ENCODE measurements at regions not wholly inside any gene's neighbourhood (a gene's known extent, or its start where the extent isn't known, plus 50 kb on each side); places are given as distances from the start of the nearest gene placed in this dataset.

DNA sequence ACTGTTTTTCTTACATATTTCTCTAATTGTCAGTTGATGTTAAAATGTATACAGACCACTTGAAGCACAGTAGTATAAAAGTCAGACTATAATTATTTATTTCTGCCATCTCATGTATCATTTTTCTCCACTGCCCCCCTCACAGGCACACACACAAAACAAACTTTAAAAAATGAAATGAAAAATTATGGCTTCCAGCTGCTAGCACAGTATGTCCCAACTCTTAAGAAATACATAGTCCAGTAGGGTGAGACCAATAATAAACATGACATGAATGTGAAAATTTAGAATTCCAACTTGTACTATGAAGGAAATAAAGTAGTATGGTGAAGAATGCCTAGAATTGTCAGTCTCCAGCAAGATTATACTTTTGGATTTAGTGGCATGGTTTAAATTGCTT, 1247.9 kb downstream of the JRKL start:
- TF ChIP-seq, protein P1, sequence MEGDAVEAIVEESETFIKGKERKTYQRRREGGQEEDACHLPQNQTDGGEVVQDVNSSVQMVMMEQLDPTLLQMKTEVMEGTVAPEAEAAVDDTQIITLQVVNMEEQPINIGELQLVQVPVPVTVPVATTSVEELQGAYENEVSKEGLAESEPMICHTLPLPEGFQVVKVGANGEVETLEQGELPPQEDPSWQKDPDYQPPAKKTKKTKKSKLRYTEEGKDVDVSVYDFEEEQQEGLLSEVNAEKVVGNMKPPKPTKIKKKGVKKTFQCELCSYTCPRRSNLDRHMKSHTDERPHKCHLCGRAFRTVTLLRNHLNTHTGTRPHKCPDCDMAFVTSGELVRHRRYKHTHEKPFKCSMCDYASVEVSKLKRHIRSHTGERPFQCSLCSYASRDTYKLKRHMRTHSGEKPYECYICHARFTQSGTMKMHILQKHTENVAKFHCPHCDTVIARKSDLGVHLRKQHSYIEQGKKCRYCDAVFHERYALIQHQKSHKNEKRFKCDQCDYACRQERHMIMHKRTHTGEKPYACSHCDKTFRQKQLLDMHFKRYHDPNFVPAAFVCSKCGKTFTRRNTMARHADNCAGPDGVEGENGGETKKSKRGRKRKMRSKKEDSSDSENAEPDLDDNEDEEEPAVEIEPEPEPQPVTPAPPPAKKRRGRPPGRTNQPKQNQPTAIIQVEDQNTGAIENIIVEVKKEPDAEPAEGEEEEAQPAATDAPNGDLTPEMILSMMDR (IDR thresholded peaks at IDR 0.05; ENCODE audit: insufficient read depth, low read length, poor library complexity, severe bottlenecking) = no peak
- no peak for DNase-seq (ENCODE audit: low read depth)
- no peak overlapping the region for H3K4me3 ChIP-seq (ENCODE audit: low read depth, low read length)

DNA sequence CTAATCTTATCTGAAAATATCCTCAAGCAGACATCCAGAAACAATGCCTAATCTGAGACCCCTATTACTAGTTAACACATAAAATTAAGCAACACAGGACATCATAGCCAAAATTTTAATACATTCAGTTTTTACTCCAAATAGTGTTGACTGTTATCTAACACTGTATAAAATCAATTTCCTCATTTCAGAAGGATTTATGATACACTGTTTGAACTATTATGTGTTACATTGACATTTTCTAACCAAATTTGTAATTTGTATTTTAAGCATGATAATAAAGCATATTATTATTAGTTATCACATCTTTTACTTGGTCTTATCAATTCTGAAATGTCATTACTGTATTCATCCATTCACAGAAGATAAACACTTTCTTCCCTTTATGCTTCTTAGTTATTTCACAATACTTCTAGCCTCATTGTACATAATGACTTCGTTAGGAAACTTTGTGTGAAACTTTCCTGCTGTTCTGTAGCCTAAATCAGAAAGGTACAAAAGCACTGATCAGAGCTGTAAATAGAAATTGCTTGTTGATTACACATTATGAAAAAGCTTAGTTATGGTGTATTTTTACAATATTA, 1248.9 kb downstream of the JRKL start:
- TF ChIP-seq, protein P1 (IDR thresholded peaks at IDR 0.05; ENCODE audit: insufficient read depth, low read length, poor library complexity, severe bottlenecking) = no peak
- Histone ChIP-seq H3K4me3 (ENCODE audit: low read depth, low read length) (no peak overlapping the region), H3K27me3 (ENCODE audit: control insufficient read depth, insufficient read depth, low read length) (no peaks in the 10 kb centered on the region), H3K36me3 (ENCODE audit: control insufficient read depth, insufficient read depth, low read length) (no peaks in the 10 kb centered on the region)
- DNase-seq (ENCODE audit: low read depth) = no peak

More for the DNA sequence above, 1247.9 kb downstream of the JRKL start:
- Histone ChIP-seq H3K27me3 (ENCODE audit: control insufficient read depth, insufficient read depth, low read length) (no peaks in the 10 kb centered on the region), H3K36me3 (ENCODE audit: control insufficient read depth, insufficient read depth, low read length) (no peaks in the 10 kb centered on the region)

DNA sequence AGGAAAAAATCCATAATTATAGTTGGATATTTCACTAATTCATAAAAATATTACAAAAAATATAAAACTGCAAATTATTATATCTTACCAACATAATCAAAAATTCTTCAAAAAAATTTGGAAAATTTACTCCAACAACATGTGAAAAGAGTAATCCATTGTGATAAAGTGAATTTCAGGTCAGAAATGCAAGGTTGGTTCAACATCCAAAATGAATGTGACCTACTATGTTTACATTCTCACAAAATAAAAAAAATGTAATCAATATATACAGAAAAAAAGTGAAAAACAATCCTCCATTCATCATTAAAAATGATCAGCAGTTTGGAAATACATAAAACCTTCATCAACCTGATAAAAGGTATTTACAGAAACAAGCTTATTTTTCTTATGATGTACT, 1252.2 kb downstream of the JRKL start:
- Histone ChIP-seq H3K36me3 (ENCODE audit: control insufficient read depth, insufficient read depth, low read length) (no peaks in the 10 kb centered on the region), H3K27me3 (ENCODE audit: control insufficient read depth, insufficient read depth, low read length) (no peaks in the 10 kb centered on the region), H3K4me3 (ENCODE audit: low read depth, low read length) (no peak overlapping the region)
- DNase-seq (ENCODE audit: low read depth) = no peak
- TF ChIP-seq, protein P1 (IDR thresholded peaks at IDR 0.05; ENCODE audit: insufficient read depth, low read length, poor library complexity, severe bottlenecking) = no peak

DNA sequence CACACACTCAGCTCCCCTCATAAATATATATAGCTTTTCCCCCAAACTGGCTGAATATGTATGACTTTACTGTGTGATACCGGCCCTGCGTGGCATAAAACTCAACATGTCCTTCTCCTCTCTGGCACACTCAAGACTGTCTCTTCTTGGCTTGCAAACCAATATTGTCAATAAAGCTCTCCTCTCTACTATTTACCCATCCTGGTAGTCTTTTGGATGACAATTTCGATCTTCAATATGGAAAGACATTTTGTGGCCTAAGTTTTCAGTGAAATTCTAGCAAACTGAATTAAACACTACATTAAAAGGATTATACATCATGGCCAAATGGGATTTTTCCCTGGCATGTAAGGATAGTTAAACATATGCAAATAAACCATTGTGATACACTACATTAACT, 1255.9 kb downstream of the JRKL start:
- no peak for DNase-seq (ENCODE audit: low read depth)
- no peaks in the 10 kb centered on the region for H3K36me3 ChIP-seq (ENCODE audit: control insufficient read depth, insufficient read depth, low read length)
- no peak overlapping the region for H3K4me3 ChIP-seq (ENCODE audit: low read depth, low read length)
- TF ChIP-seq, protein P1 (IDR thresholded peaks at IDR 0.05; ENCODE audit: insufficient read depth, low read length, poor library complexity, severe bottlenecking) = no peak
- H3K27me3 ChIP-seq (ENCODE audit: control insufficient read depth, insufficient read depth, low read length) = no peaks in the 10 kb centered on the region

DNA sequence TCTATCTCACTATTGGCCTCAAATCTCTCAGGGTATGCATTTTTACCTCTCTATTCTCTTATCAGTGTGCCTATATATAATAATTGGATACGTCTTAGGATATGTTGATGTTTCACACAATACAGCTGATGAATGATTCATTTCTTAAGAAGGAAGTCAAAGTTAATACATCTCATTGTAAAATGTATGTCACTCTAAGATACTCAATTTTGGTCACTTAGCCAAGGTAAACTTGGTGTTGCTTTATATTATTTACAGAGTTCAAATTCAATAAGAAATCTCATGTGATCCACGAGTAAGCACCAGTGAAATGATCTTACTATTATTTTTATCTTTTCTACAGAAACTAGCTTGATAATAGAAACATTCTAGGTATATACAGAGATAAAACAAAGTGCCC, 1266.5 kb downstream of the JRKL start:
- TF ChIP-seq, protein P1 (IDR thresholded peaks at IDR 0.05; ENCODE audit: insufficient read depth, low read length, poor library complexity, severe bottlenecking) = no peak

DNA sequence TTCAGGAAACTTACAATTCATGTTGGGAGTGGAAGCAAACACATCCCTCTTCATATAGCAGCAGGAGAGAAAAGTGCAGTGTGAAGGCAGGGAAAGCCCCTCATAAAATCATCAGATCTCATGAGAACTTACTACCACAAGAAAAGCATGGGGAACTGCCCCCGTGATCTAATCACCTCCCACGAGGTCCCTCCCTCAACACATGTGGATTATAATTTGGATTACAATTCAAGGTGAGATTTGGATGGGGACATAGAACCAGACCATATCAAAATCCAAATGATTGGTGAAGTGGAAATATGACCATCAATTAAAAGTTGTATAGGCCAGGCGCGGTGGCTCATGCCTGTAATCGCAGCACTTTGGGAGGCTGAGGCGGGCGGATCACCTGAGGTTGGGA, 1268.0 kb downstream of the JRKL start:
- TF ChIP-seq, protein P1 (IDR thresholded peaks at IDR 0.05; ENCODE audit: insufficient read depth, low read length, poor library complexity, severe bottlenecking) = no peak
- Histone ChIP-seq H3K36me3 (ENCODE audit: control insufficient read depth, insufficient read depth, low read length) (no peaks in the 10 kb centered on the region), H3K4me3 (ENCODE audit: low read depth, low read length) (no peak overlapping the region), H3K27me3 (ENCODE audit: control insufficient read depth, insufficient read depth, low read length) (no peaks in the 10 kb centered on the region)
- no peak for DNase-seq (ENCODE audit: low read depth)

More for the DNA sequence above, 1266.5 kb downstream of the JRKL start:
- H3K36me3 ChIP-seq (ENCODE audit: control insufficient read depth, insufficient read depth, low read length) = no peaks in the 10 kb centered on the region
- H3K27me3 ChIP-seq (ENCODE audit: control insufficient read depth, insufficient read depth, low read length) = no peaks in the 10 kb centered on the region
- no peak overlapping the region for H3K4me3 ChIP-seq (ENCODE audit: low read depth, low read length)
- no peak for DNase-seq (ENCODE audit: low read depth)
